CD4-positive, alpha-beta T cell treated with Interleukin-10 for 1 hour (primary cell): ENCODE measurements at regions not wholly inside any gene's neighbourhood (a gene's known extent, or its start where the extent isn't known, plus 50 kb on each side); places are given as distances from the start of the nearest gene placed in this dataset.
"Not testable (repeated sequence)": the region's sequence is repeated elsewhere in the genome, so short reads cannot be mapped to it uniquely, and the experiment has no call there.

Source experiments
- DNase-seq: peaks from one replicate; pipeline ENCODE4 v3.0.0-alpha.2; 2020

DNA sequence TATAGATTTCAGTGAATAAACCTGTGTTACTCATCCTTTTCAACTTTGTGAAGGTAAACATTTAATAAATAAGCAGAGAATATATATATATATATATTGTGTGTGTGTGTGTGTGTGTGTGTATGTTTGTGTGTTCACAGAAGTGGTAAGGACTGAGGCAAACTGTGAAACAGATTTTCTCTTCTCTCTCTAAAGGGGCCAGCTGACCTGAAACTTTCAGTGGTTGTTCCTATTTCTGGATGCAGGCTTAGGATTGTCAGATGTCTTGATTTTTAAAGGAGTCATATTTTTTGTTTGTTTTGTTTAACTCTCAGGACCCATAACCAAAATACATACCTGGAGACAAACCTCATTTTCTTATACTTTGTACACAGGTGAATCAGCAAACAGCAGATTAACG lies 714.9 kb upstream of the MEF2C start:
- no peak for DNase-seq

GRCh38 chr5:89596821-89597220 lies 713.8 kb upstream of the MEF2C start:
- no peak for DNase-seq

- no peak for DNase-seq
Observed at GRCh38 chr5:89595056-89595455, 712.1 kb upstream of the MEF2C start.

DNA sequence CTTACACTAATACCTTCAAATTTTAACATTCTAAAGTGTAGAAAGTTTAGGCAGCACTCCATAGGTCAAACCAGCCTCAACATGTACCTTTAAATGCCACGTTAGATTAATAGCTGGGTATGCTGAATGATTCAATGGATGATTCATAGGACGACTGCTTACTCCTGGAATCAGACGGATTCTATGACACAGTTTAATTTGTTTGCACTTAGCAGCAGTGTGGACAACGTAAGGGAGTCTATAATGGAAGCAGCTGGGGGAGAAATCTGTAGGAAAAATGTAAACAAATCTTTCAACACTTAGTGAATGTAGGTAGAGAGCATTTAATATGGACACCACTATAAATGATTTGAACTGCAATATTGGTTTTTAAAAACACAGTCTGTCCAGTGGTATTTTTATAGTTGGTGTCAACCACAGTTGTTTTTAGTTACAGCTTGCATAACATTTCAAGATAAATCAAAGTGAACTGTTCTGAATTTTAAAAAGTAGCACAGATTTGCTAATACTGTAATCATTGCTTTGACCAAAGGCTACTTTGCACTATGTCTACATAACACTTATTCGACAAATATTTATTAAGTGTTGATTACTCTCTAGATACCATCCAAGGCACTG lies 701.5 kb upstream of the MEF2C start:
- DNase-seq: no peak

DNA sequence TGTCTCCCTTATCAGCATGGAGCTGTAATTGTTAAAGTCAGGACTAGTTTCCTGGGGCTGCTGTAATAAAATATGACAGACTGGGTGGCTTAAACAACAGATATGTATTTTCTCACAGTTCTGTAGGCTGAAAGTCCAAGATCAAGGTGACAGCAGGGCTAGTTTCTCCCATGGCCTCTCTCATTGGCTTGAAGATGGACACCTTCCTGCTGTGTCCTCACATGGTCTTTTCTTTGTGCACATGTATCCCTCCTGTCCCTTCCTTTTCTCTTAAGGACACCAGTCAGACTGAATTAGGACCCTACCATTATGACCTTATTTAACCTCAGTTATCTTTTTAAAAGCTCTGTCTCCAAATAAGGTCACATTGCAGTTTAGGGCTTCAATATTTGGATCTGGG lies 700.5 kb upstream of the MEF2C start:
- DNase-seq: no peak

DNA sequence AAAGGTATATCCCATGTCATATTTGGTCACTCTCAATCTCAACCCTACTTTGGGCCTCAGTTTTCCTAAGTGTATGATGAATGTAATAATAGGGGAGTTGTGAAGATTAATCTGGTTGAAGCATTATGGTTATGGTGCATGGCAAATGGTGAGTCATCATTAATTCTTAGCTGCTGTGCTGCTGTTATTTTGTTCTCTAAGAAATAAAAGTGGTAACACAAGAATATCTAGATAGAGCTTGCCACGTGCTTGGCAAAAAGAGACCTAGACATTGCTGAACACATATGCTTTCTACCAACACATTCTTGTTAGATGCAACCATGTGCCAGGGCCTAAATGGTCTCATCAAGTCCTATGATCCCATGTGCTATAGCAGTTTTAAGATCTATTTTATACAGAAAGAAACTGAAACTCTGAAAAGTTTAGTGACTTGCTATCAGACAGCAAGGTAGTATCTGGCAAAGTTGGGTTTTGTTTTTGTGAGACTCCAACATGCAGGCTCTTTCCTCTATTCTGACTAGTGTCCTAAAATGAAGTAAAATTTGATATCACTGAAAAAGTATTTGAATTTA lies 699.9 kb upstream of the MEF2C start:
- DNase-seq: no peak

DNA sequence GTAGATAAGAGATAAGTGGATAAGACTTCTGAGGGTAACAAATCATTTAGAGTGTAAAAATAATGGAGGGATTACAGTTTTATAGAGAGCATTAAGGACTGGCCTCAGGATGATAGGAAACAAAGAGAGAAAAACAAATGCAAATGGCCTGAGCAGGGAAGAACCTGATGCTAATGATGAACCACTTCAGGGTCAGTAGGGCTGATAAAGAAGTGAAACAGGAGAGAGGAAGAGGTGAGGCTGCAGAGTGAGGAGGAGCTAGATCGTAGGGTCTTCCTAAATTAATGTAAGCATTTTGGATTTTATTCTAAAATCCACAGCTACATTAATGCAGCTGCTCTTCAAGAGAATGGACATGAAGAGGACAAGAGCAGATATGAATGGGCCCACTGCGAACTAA lies 698.0 kb upstream of the MEF2C start:
- DNase-seq: no peak

GRCh38 chr5:89575319-89575718 lies 692.3 kb upstream of the MEF2C start:
- DNase-seq: no peak

DNA sequence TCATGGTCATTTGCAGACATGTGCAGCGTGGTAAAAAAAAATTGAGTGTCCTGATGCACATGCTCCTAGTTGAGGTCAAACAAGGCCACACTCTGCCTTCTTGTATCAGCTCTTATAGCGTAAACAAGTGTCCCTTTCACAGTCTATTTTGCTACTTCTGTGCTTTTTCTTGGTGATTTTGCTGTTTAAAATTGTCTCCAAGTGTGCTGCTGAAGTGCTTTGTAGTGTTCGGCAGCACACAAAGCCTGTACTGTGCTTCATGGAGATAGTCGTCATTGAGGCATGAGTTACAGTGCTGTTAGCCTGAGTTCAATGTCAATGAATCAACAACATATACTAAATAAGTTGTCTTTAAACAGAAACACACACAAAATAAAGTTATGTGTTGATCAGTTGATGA lies 690.4 kb upstream of the MEF2C start:
- DNase-seq: no peak

DNA sequence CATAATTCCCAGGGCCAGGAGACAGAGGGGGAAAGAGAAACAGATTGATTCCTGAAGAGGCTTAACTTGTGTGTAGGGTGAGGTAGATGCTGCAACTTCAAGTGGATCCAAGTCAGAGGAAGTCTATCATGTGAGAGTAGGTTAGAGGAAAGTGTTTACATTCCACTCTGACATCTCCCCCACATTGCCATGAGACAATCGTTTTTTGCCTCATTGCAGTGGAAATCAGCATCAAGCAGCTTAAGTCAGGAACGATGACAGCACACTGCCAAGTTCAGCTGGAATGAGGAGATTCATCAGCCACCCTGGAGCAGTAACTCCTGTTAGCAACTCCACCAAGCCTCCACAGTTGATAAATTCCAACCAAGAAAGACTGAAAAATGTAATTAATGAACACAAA lies 689.7 kb upstream of the MEF2C start:
- DNase-seq: no peak

- no peak for DNase-seq
Observed at GRCh38 chr5:89570557-89570956, 687.6 kb upstream of the MEF2C start.

DNA sequence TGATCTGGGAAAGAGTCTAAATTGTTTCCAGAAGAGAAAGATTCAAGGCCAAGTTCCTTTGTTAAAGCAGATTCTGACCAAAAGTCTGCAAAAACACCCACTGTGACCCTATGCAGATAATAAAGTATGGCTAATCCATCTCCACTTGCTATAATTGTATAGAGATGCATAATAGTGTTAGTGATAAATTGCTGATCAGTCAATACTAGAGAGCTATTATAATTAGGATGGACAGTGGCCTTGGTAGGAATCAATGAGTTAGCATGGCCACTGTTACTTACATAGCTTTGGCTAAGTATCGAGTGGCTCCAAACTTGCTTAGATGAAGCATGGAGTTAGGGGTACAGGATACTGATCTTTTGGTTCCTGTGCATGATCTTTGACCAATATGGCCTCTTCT lies 683.4 kb upstream of the MEF2C start:
- no peak for DNase-seq

DNA sequence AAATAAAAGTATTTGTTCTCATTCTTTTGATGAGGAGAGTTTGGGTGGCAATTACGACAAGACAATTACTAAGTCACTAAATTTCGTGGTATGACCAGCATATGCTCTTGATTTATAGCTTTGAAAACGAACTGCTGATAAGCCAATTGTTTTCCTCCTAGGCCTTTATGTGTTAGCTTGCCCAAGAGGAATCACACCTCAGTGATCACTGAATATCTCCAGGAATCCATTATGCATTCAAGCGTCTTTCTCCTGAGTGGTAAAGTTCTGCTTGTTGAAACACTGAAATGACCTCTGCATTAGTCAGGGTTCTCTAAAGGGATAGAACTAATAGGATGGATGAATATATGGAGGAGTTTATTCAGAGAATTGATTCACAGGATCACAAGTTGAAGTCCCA lies 677.7 kb upstream of the MEF2C start:
- DNase-seq: no peak

DNA sequence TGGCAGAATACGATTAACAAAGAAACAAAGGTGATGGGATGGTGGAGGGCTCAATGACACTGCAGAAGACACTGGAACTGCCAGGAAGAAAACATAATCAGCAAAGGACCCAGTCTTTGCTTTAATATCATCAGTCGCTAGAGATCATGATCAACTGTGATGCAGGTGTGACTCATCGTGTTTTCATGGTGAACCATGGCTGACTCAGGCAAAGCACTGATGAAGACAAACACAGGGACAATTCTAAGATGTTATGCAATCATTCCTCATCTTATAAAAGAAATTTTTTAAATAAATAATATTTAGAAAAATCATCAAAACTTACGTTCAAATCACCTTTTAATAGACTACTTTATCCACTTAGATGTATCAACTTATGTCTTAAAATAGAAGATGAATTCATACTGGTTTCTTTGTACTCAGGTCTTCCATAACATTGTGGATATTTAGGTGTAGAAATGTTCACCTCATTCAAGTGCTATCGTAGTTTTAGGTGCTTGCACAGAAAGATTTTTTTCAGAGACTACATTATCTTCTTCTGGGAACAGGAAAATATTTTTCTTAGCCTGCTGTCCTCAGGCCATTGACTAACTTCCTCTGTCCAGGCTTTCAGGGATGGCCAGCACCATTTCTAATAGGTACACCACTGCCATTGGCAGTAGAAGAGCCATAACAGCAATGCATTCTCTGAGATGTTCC lies 673.4 kb upstream of the MEF2C start:
- no peak for DNase-seq

- no peak for DNase-seq
Observed at GRCh38 chr5:89546657-89547056, 663.7 kb upstream of the MEF2C start.

- no peak for DNase-seq
Observed at GRCh38 chr5:89545626-89546025, 662.6 kb upstream of the MEF2C start.

- DNase-seq: no peak
Observed at GRCh38 chr5:89545076-89545475, 662.1 kb upstream of the MEF2C start.

GRCh38 chr5:89542736-89543135 lies 659.8 kb upstream of the MEF2C start:
- DNase-seq: no peak

GRCh38 chr5:89537800-89538199 lies 654.8 kb upstream of the MEF2C start:
- no peak for DNase-seq

GRCh38 chr5:89536020-89536419 lies 653.0 kb upstream of the MEF2C start:
- DNase-seq: no peak

GRCh38 chr5:89535411-89535810 lies 652.4 kb upstream of the MEF2C start:
- no peak for DNase-seq

GRCh38 chr5:89534331-89534730 lies 651.3 kb upstream of the MEF2C start:
- no peak for DNase-seq

DNA sequence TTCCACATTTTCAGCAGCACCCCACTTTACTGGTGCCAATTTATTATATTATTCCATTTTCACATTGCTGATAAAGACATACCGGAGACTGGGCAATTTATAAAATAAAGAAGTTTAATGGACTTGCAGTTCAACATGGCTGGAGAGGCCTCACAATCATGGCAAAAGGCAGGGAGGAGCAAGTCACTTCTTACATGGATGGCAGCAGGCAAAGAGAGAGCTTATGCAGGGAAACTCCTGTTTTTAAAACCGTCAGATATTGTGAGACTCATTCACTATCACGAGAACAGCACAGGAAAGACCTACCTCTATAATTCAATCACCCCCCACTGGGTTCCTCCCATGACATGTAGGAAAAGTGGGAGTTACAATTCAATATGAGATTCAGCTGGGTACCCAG lies 641.8 kb upstream of the MEF2C start:
- no peak for DNase-seq

DNA sequence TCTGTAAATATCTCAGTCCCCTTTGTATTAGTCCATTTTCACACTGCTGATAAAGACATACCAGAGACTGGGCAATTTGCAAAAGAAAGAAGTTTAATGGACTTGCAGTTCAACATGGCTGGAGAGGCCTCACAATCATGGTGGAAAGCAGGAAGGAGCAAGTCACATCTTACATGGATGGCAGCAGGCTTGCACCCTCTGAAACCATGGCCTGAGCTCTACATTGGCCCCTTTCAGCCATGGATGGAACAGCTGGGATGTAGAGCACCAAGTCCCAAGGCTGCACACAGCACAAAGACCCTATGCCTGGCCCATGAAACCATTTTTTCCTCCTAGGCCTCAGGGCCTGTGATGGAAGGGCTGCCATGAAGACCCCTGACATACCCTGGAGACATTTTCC lies 640.9 kb upstream of the MEF2C start:
- DNase-seq: not testable (repeated sequence)

GRCh38 chr5:89520771-89521170 lies 637.8 kb upstream of the MEF2C start:
- DNase-seq: no peak
